Bronchial epithelial cell (primary cell): ENCODE measurements at regions not wholly inside any gene's neighbourhood (a gene's known extent, or its start where the extent isn't known, plus 50 kb on each side); places are given as distances from the start of the nearest gene placed in this dataset.

Experiments
- DNase-seq: peaks from one replicate; pipeline ENCODE4 v3.0.0-alpha.2; 2010; ENCODE audit warnings: low read depth
- FAIRE-seq: peaks from 2 replicates; lab custom pipeline; 2011; peaks lifted over from hg19 to GRCh38; lab: Jason Lieb, UNC
- H3K27me3 ChIP-seq: 2 replicates; pipeline ENCODE4 v1.5.1; 2011; ENCODE audit warnings: low read length; ENCODE audit not compliant: control insufficient read depth, insufficient read depth
- H3K36me3 ChIP-seq: 2 replicates; pipeline ENCODE4 v1.5.1; 2011; ENCODE audit warnings: low read length; ENCODE audit not compliant: control insufficient read depth, insufficient read depth
- H3K4me3 ChIP-seq: 2 replicates; pipeline ENCODE4 v1.5.1; 2011; ENCODE audit warnings: mild to moderate bottlenecking, low read depth, low read length, control low read depth
- TF ChIP-seq, protein P1 (sequence below): IDR thresholded peaks from 2 replicates; pipeline ENCODE4 v1.5.1; 2011; ENCODE audit warnings: mild to moderate bottlenecking, moderate library complexity, low read length, control low read depth, inconsistent platforms; ENCODE audit not compliant: insufficient read depth, severe bottlenecking

DNA sequence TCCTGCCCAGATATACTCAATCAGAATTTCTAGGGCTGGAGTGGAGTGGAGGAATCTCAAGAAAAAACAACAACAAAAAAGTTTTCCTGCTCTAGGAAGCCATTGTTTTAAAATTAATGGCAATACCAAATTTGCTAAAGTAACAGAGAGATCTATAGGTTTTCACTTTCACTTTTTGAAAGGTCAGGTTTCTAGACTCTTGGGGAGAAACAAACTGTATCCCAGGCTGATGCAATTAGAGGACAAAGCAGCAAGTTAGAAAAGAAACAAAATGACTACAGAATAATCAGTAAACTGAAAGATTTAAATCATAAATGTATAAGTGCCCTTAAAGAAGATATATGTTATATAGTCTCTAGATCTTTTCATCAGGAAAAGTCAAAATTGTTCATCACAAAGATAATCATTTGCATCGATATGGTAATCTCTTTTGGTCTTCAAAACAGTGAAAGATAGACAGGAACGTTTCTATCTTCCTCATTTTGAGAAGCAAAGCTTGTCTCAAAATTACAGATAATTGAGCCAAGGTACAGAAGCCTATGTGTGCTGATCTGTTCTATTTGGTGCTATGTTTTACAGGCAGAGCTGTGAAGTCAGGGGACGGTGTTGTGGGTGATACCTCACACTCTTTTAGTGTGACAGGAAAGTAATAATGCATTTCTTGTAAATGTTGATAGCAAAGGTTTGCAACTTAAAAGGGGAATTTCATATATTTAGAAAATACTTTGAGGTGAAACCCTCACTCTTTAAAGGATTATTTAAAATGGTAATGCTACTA, 1746.6 kb upstream of the C9orf72 start:
- FAIRE-seq, result no peak
- Histone ChIP-seq H3K4me3 (no peak overlapping the region), H3K27me3 (no peaks in the 10 kb centered on the region), H3K36me3 (no peaks in the 10 kb centered on the region)
- no peak for DNase-seq
- TF ChIP-seq, protein P1, sequence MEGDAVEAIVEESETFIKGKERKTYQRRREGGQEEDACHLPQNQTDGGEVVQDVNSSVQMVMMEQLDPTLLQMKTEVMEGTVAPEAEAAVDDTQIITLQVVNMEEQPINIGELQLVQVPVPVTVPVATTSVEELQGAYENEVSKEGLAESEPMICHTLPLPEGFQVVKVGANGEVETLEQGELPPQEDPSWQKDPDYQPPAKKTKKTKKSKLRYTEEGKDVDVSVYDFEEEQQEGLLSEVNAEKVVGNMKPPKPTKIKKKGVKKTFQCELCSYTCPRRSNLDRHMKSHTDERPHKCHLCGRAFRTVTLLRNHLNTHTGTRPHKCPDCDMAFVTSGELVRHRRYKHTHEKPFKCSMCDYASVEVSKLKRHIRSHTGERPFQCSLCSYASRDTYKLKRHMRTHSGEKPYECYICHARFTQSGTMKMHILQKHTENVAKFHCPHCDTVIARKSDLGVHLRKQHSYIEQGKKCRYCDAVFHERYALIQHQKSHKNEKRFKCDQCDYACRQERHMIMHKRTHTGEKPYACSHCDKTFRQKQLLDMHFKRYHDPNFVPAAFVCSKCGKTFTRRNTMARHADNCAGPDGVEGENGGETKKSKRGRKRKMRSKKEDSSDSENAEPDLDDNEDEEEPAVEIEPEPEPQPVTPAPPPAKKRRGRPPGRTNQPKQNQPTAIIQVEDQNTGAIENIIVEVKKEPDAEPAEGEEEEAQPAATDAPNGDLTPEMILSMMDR, result no peak

DNA sequence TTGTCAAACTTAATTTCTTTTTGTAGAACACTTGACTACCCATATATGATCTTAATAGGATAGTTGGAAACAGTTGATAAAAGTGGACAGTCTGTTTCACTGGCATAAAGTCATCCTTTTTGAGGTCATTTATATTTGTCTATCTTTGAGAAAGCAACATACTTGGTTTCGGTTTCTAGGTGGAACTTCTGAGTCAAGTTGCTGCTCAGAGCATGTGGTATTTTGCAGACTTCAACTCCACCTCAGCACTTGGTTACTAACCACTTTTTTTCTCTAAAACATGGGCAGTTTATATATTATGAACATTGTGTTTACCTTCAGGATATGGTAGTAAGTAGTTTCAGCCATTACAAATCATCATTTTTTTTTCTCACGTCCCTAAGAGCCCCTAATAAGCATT, 1749.0 kb upstream of the C9orf72 start:
- no peak for FAIRE-seq
- TF ChIP-seq, protein P1, result no peak
- H3K27me3 ChIP-seq, result no peaks in the 10 kb centered on the region
- no peaks in the 10 kb centered on the region for H3K36me3 ChIP-seq
- no peak for DNase-seq
- H3K4me3 ChIP-seq, result no peak overlapping the region

DNA sequence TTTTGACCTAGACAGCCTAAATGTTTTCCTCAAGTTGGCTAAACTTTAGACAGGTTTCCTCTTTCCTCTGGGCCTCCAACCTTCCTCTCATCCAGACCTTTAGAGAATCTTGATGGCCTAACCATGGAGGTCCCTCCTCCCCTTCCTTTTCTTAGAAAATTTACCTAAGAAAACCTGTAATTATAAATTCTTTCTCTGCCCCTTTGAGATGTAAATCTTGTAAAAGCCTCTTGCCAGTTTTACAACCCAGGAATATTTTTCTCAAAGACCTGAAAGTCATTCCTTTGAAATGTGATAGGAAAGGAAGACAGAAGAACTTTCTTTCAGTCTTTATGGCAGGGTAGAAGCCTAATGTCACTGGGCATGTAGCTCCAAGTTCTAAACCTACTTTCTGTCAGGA, 1752.6 kb upstream of the C9orf72 start:
- TF ChIP-seq, protein P1, result no peak
- no peak for DNase-seq
- FAIRE-seq, result no peak
- no peak overlapping the region for H3K4me3 ChIP-seq
- H3K36me3 ChIP-seq, result no peaks in the 10 kb centered on the region
- no peaks in the 10 kb centered on the region for H3K27me3 ChIP-seq

DNA sequence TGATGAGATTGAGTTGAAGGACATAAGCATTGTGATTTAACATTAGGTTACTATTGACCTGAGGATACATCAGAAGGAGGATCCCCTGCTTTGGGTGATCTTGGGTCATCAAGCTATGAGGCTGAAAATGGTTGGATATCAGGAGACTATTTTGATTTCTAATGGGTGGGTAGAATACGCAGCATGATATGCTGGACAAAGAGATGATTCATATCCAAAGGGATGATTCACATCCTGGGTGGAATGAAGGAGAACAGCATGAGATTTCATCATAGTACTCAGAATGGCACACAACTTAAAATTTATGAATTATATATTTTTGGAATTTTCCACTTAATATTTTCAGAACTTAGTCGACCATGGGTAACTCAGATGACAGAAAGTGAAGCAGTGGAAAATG, 1759.5 kb upstream of the C9orf72 start:
- Histone ChIP-seq H3K36me3 (no peaks in the 10 kb centered on the region), H3K27me3 (no peaks in the 10 kb centered on the region), H3K4me3 (no peak overlapping the region)
- TF ChIP-seq, protein P1, result no peak
- FAIRE-seq, result no peak
- peak; percentile 92 for DNase-seq

DNA sequence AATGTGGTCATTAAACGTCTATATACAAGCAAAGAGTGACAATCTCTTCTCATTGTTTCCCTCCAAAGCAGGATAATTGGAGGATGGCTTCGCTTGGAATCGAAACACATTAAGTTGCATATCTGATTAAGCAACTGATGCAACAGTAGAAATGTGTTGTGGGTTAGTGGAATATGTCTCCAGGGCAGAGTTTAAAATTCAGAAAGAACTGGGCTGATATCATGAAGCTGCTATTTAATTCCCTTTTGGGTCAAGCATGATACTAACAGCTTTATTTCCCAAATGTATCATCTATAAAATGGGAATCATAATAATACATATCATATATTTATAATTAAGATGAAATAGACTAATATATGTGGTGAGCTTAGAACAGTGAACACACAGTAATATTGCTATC, 1763.0 kb upstream of the C9orf72 start:
- TF ChIP-seq, protein P1, result no peak
- DNase-seq (no peak), FAIRE-seq (no peak)
- no peak overlapping the region for H3K4me3 ChIP-seq
- H3K36me3 ChIP-seq, result no peaks in the 10 kb centered on the region
- no peaks in the 10 kb centered on the region for H3K27me3 ChIP-seq

DNA sequence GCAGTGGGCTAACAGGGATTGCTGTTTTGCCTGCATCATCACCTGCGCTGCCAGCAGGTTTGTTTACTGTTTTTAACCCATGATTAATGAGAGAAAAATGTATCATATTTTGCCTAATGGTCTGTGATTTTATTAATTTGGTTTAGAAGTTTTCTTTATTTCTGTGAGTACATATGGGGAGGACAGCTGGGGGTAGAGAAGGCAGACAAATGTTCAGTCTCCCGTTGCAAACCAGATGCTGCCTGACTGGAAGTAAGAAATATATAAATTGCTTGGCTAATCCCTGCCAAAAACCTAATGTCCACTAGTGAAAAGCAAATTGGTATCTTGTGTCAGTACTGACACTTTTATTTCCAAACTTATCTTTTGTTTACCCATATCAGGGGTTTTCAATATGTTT, 1766.1 kb upstream of the C9orf72 start:
- Histone ChIP-seq H3K27me3 (no peaks in the 10 kb centered on the region), H3K4me3 (no peak overlapping the region), H3K36me3 (no peaks in the 10 kb centered on the region)
- FAIRE-seq (no peak), DNase-seq (no peak)
- TF ChIP-seq, protein P1, result no peak
